Brain microvascular endothelial cell (primary cell): ENCODE measurements at regions not wholly inside any gene's neighbourhood (a gene's known extent, or its start where the extent isn't known, plus 50 kb on each side); places are given as distances from the start of the nearest gene placed in this dataset.

ENCODE experiments used
- DNase-seq: peaks from one replicate; pipeline ENCODE4 v3.0.0-alpha.2; 2020
- H3K27ac ChIP-seq: fragments of 250-450 bp; sonication (Bioruptor Pico); 2 replicates; pipeline ENCODE4 v1.5.1; 2020; ENCODE audit warnings: mild to moderate bottlenecking, moderate library complexity
- H3K27me3 ChIP-seq: fragments of 250-450 bp; sonication (Bioruptor Pico); replicated peaks from 2 replicates; pipeline ENCODE4 v1.5.1; 2020; ENCODE audit warnings: mild to moderate bottlenecking
- H3K36me3 ChIP-seq: fragments of 250-450 bp; sonication (Bioruptor Pico); replicated peaks from 2 replicates; pipeline ENCODE4 v1.5.1; 2020; ENCODE audit warnings: mild to moderate bottlenecking
- H3K4me3 ChIP-seq: 2 replicates; pipeline ENCODE4 v1.5.1; 2011; ENCODE audit warnings: low read depth, mild to moderate bottlenecking, control low read depth, low read length, moderate library complexity
- in situ Hi-C: cut with HindIII; loops from 2 replicates; pipeline ENCODE4 v1.10.0; 2017; ENCODE audit warnings: low sequenced_read_pairs, low pct_ligation_motif_present
- TF ChIP-seq, protein P1 (sequence below): IDR thresholded peaks from 2 replicates; pipeline ENCODE4 v1.5.1; 2011; ENCODE audit warnings: low read depth, mild to moderate bottlenecking, moderate library complexity, low read length, control low read depth, inconsistent platforms; ENCODE audit errors: missing control alignments

DNA sequence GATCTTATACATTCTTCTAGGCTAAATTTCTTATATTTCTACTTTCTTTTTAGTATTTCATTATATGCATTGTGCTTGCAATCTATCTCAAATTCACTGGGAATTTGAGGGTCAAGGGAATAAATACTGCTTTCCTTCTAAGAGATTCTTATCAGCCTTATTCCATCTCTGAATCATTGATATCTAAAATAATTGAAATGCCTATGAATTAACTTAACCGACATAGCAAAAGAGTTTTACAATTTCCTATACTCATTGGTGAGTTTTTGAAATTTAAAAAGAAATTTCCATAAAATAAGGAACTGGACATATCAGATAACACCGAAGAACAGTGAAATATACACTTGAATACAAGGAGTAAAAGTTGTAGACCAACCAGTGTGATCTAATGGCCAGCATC is 373.7 kb downstream of the NAF1 start:
- H3K27ac ChIP-seq, result peak overlapping the region; percentile 59
- no peaks in the 10 kb centered on the region for H3K27me3 ChIP-seq
- no peaks in the 10 kb centered on the region for H3K36me3 ChIP-seq
- in situ Hi-C loops, result no loop called here
- TF ChIP-seq, protein P1, sequence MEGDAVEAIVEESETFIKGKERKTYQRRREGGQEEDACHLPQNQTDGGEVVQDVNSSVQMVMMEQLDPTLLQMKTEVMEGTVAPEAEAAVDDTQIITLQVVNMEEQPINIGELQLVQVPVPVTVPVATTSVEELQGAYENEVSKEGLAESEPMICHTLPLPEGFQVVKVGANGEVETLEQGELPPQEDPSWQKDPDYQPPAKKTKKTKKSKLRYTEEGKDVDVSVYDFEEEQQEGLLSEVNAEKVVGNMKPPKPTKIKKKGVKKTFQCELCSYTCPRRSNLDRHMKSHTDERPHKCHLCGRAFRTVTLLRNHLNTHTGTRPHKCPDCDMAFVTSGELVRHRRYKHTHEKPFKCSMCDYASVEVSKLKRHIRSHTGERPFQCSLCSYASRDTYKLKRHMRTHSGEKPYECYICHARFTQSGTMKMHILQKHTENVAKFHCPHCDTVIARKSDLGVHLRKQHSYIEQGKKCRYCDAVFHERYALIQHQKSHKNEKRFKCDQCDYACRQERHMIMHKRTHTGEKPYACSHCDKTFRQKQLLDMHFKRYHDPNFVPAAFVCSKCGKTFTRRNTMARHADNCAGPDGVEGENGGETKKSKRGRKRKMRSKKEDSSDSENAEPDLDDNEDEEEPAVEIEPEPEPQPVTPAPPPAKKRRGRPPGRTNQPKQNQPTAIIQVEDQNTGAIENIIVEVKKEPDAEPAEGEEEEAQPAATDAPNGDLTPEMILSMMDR, result no peak
- no peak overlapping the region for H3K4me3 ChIP-seq
- no peak for DNase-seq

DNA sequence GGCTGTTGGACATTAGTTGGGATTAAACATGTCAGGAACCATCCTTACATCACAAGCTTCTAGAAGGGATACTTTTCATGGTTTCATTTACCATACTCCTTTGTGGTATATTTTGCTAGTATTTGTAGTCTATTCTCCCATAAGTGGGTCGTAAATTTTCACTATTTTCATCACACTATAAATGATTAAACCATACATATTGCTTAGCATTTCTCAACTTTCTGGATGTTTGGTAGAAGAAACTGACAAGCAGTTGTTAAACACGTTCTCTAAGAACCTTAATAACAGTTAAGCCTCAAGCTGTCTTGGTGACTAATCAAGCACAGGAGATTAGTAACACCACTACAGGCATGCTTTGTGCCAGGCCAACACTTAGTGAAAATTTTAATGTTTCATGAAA is 375.5 kb downstream of the NAF1 start:
- Histone ChIP-seq H3K4me3 (no peak overlapping the region), H3K36me3 (no peaks in the 10 kb centered on the region), H3K27me3 (no peaks in the 10 kb centered on the region), H3K27ac (no peak overlapping the region)
- in situ Hi-C loops, result no loop called here
- TF ChIP-seq, protein P1, result no peak
- no peak for DNase-seq

GRCh38 chr4:162787120-162787519 is 379.6 kb downstream of the NAF1 start:
- TF ChIP-seq, protein P1, result no peak
- DNase-seq, result no peak
- Histone ChIP-seq H3K4me3 (no peak overlapping the region), H3K27me3 (no peaks in the 10 kb centered on the region), H3K36me3 (no peaks in the 10 kb centered on the region), H3K27ac (no peak overlapping the region)
- in situ Hi-C loops, result no loop called here

DNA sequence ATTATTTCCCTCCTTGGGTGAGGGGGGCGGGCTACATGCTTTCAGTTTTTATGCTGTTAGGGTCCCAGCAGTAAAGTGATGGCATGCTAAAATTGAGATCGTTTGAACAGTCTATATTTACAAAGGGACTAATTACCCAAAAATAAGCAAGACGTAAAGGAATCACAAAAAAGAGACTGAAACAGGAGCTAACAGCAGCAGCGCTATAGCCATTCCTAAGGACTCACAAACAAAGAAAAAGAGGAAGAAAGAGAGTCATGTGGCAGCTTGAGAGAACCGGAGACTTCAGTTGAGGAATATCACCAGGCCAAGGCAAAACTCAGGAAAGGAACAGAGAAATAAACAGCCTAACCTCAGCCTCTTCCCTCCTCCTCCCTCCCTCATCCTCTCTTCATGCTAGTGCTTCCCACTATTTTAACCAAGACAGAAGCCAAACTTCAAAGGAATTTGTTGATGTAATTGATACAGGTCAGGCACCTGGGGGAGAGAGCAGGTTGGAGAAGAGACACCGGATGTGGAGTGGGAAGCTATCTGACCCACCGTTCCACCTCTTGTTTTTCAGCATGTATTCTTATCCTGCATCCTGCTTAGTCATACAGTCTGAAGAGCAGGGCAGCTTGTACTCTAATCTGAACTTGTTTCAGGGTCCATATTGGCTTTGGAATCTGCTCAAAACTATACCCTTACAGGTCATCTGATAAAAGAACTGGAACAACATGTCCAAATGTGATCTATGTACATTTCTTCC is 383.7 kb downstream of the NAF1 start:
- in situ Hi-C loops, result no loop called here
- peak overlapping the region; percentile 2 for H3K27ac ChIP-seq
- H3K4me3 ChIP-seq, result no peak overlapping the region
- peak; percentile 31 for DNase-seq
- H3K36me3 ChIP-seq, result no peaks in the 10 kb centered on the region
- TF ChIP-seq, protein P1, result no peak
- no peaks in the 10 kb centered on the region for H3K27me3 ChIP-seq

- in situ Hi-C loops, result no loop called here
- Histone ChIP-seq H3K4me3 (no peak overlapping the region), H3K27me3 (no peaks in the 10 kb centered on the region), H3K27ac (no peak overlapping the region), H3K36me3 (no peaks in the 10 kb centered on the region)
- DNase-seq, result no peak
- TF ChIP-seq, protein P1, result no peak
These were observed 384.5 kb downstream of the NAF1 start for GRCh38 chr4:162782096-162782777.
